NCI-H748 (cell line): ENCODE measurements at regions not wholly inside any gene's neighbourhood (a gene's known extent, or its start where the extent isn't known, plus 50 kb on each side); places are given as distances from the start of the nearest gene placed in this dataset.

Experiments used
- DNase-seq: peaks from one replicate; lab custom pipeline; 2025; ENCODE audit not compliant: unreplicated experiment; lab: John Stamatoyannopoulos, UW

GRCh38 chr5:125528881-125529280 is 782.4 kb upstream of the ZNF608 start:
- DNase-seq = no peak

GRCh38 chr5:125530833-125531615 is 784.6 kb upstream of the ZNF608 start:
- DNase-seq = peak; percentile 11

- DNase-seq = no peak
These were observed 789.7 kb upstream of the ZNF608 start for GRCh38 chr5:125536095-125536494.

- DNase-seq = no peak
These were observed 790.1 kb upstream of the ZNF608 start for GRCh38 chr5:125536582-125536981.

- no peak for DNase-seq
These were observed 791.2 kb upstream of the ZNF608 start for GRCh38 chr5:125537661-125538060.

- DNase-seq = no peak
These were observed 792.0 kb upstream of the ZNF608 start for GRCh38 chr5:125538469-125538868.

- no peak for DNase-seq
These were observed 794.6 kb upstream of the ZNF608 start for GRCh38 chr5:125541085-125541484.

- no peak for DNase-seq
These were observed 803.0 kb upstream of the ZNF608 start for GRCh38 chr5:125549322-125549911.

GRCh38 chr5:125550274-125550673 is 803.8 kb upstream of the ZNF608 start:
- DNase-seq = no peak

GRCh38 chr5:125551246-125551645 is 804.8 kb upstream of the ZNF608 start:
- DNase-seq = no peak

GRCh38 chr5:125551797-125552196 is 805.4 kb upstream of the ZNF608 start:
- no peak for DNase-seq

- DNase-seq = no peak
These were observed 806.0 kb upstream of the ZNF608 start for GRCh38 chr5:125552486-125552885.

- DNase-seq = peak; percentile 6
These were observed 807.9 kb upstream of the ZNF608 start for GRCh38 chr5:125554355-125554754.

- DNase-seq = no peak
These were observed 809.2 kb upstream of the ZNF608 start for GRCh38 chr5:125555591-125555990.

GRCh38 chr5:125558016-125558415 is 811.6 kb upstream of the ZNF608 start:
- no peak for DNase-seq

GRCh38 chr5:125558466-125558865 is 812.0 kb upstream of the ZNF608 start:
- DNase-seq = no peak

GRCh38 chr5:125559296-125559695 is 812.9 kb upstream of the ZNF608 start:
- no peak for DNase-seq

- DNase-seq = peak; percentile 13
These were observed 814.2 kb upstream of the ZNF608 start for GRCh38 chr5:125560476-125561225.

- no peak for DNase-seq
These were observed 818.0 kb upstream of the ZNF608 start for GRCh38 chr5:125564317-125564975.

- no peak for DNase-seq
These were observed 828.1 kb upstream of the ZNF608 start for GRCh38 chr5:125574491-125575044.
